ENCODE measurements at regions not wholly inside any gene's neighbourhood (a gene's known extent, or its start where the extent isn't known, plus 50 kb on each side); places are given as distances from the start of the nearest gene placed in this dataset.
A peak's percentile ranks its signal among the peaks of the same experiment; 100 is the strongest.
"Not testable (repeated sequence)": the region's sequence is repeated elsewhere in the genome, so short reads cannot be mapped to it uniquely, and the experiment has no call there.

GRCh38 chr7:112981966-112982365 is 104.7 kb downstream of the GPR85 start:
- no peak for DNase-seq

DNA sequence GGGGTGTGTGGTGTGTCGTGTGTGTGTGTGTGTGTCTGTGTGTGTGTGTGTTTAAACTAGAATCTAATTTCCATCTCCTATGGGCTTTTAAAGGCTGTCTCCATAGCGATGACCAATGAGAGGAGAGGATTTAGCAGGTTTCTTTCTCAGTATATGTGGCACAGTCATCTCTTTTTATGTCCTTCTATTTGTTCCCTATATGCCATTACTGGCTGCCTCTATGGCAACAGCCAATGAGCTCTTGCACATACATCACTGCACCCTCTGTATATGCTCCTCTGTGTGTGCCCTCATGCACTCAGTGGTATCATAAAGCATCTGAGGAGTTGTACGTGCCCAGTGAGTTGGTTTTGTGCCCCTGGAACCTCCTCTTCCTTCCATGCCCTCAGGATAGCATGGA is 107.6 kb downstream of the GPR85 start:
- DNase-seq: not testable (repeated sequence)

- not testable (repeated sequence) for DNase-seq
Measured at GRCh38 chr7:112977244-112977955, 109.2 kb downstream of the GPR85 start.

DNA sequence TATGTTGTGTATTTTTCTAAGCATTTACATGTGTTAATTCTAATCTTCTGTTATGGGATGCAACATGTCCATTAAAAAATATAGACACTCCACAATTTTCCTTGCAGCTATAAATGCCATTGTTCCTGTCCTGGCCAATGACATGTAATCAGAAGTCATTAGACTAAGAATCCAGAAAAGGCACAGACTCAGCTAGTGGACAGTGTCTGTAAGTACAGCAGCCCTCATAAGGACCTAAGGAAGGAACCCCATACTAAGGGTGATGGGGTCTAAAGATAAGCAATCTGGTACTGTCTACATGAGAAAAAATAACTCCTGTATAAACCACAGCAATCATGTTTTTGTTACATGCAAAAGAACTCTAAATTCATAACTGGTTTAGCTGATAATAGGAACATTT is 115.9 kb downstream of the GPR85 start:
- DNase-seq: no peak

GRCh38 chr7:112969946-112970345 is 116.7 kb downstream of the GPR85 start:
- DNase-seq: no peak

- no peak for DNase-seq
Measured at GRCh38 chr7:112965506-112965905, 121.1 kb downstream of the GPR85 start.

- DNase-seq: no peak
Measured at GRCh38 chr7:112963634-112964033, 123.0 kb downstream of the GPR85 start.

DNA sequence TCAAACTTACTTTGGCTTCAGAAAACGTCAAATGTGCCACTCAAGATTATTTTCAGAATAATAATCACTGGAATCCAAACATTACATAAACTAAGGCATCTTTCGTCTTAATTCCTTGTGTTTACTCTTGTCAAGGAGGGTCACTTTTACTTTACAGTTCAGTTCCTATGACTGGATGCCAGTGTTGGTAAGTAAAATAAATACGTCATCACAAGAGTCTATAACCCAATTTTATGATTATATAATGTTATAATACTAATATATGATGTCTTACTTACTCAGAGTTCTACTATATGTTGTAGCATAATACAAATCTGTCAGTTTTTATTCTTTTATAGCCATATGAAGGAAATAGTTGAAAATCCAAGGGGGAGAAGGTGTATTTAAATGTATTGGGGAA is 123.8 kb downstream of the GPR85 start:
- DNase-seq: no peak

DNA sequence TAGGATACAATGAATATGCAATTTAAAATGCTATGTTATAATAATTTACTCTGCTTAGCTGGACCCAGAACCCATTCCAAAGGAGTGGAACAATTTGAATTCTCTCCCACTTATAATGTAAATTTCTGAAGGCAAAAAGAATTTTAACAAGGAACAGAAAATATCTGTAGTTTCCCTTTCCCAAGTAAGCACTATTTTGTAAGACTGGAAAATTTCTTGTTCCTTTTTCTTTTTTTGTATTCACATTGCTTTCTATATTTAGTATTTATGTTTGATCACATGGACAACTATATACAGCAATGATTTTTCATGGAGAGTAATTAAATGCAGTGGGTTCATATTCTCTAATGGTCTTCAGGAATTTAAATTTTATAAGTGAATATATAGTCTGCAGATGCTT is 127.4 kb downstream of the GPR85 start:
- DNase-seq: peak in 2 of 4 experiments; percentile 58 to 65

DNA sequence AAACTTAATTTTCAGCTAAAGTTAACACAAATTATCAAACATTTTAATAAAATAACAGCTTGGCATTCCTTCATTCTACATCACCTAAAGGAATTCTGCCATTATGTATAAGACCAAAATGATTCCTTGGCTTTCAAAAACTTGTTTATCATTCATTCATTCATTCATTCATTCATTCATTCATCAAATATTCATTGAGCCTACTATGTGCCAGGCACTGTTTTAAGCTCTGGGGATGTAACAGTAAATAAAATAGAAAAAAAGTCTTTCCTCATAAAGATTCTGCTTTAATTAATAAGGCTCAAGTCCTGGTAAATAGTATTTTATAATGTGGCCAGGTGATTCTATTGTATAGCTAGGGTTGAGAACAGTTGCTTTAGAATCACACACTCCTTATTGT is 127.9 kb downstream of the GPR85 start:
- DNase-seq: no peak

- DNase-seq: no peak
Measured at GRCh38 chr7:112957901-112958300, 128.7 kb downstream of the GPR85 start.

DNA sequence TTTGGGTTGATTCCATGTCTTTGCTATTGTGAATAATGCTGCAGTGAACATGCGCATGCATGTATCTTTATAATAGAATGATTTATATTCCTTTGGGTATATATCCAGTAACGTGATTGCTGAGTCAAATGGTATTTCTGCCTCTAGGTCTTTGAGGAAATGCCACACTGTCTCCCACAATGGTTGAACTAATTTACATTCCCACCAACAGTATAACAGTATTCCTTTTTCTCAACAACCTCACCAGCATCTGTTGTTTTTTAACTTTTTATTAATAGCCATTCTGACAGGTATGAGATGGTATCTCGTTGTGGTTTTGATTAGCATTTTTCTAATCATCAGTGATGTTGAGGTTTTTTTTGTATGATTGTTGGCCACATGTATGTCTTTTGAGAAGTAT is 133.6 kb downstream of the GPR85 start:
- DNase-seq: not testable (repeated sequence)

DNA sequence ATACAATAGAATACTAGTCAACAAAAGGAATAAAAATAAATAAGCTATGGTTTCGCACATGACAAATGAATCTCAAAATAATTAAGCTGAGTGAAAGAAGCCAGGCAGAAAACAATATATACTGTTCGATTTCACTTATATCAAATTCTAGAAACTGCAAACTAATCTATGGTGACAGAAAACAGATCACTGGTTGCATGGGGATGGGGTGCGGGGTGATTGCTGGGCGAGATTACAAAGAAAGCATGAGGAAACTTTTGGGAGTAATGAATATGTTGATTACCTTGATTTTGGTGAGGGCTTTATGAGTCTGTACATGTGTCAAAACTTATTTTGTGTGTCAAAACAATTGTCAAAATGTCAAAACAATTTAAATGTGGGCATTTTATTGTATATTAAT is 135.6 kb downstream of the GPR85 start:
- no peak for DNase-seq

- not testable (repeated sequence) for DNase-seq
Measured at GRCh38 chr7:112949682-112950081, 136.9 kb downstream of the GPR85 start.

DNA sequence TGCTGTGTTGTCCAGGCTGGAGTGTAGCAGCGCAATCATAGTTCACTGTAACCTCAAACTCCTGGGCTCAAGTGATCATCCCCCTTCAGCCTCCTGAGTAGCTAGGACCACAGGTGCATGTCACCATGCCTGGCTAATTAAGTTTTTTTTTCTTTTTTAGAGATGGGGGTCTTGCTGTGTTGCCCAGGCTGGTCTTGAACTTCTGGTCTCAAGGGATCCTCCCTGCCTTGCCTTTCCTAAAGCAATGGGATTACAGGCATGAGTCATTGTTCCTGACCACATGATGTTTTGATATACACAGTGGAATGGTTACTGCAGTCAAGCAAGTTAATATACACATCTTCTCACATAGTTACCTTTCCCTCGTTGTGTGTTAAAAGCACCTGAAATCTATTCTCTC is 140.3 kb downstream of the GPR85 start:
- no peak for DNase-seq

- no peak for DNase-seq
Measured at GRCh38 chr7:112945046-112945445, 141.6 kb downstream of the GPR85 start.

DNA sequence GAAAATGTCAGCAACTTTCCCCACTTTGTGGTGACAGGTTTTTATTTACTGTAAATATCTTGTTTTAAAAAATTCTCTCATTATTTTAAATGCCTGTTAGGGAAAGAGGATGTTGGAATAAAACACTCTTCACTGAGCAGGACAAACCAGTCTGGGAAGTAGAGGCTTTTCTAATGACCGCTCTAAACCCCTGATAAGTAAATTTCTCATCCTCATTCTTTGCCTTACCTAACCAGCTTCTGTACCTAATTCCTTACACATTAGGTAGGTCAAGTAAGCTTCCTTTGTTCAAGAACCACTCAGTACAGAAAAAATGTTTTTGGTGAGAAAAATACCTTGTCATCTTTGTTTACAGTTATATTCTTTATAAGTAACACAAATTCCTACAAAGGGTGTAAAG is 143.6 kb downstream of the GPR85 start:
- no peak for DNase-seq

DNA sequence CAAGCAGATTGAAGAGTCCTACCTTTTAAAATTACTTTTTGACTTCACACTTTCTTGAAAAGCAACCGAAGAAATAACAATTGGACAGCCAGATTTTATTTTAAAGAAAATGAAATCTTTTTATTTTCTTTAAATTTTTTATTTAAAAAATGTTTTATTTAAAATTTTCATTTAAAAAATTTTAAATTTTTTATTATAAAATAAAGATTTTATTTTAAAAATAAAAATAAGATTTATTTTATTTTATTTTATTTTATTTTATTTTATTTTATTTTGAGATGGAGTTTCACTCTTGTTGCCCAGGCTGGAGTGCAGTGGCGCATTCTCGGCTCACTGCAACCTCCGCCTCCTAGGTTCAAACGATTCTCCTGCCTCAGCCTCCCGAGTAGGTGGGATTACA is 144.5 kb downstream of the GPR85 start:
- not testable (repeated sequence) for DNase-seq

DNA sequence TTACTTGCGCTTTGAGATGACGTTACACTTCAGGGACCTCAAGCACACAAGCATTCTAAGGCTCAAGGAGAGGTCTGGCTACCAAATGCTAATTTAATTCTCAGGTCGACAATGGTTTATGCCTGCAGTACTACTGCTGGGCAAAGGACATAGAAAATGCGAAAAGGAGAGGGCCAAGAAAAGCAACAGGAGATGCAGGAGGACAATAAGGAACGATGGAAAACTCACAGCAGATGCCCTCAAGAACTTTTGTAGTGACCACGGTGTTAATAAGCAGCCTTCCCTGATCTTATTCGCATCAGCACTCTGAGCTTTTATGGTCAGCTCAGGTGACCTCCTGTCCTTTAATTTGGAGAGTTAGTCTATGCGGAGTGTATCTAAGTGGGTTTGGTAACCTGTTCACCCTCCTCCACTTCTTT is 146.3 kb downstream of the GPR85 start:
- DNase-seq: no peak

DNA sequence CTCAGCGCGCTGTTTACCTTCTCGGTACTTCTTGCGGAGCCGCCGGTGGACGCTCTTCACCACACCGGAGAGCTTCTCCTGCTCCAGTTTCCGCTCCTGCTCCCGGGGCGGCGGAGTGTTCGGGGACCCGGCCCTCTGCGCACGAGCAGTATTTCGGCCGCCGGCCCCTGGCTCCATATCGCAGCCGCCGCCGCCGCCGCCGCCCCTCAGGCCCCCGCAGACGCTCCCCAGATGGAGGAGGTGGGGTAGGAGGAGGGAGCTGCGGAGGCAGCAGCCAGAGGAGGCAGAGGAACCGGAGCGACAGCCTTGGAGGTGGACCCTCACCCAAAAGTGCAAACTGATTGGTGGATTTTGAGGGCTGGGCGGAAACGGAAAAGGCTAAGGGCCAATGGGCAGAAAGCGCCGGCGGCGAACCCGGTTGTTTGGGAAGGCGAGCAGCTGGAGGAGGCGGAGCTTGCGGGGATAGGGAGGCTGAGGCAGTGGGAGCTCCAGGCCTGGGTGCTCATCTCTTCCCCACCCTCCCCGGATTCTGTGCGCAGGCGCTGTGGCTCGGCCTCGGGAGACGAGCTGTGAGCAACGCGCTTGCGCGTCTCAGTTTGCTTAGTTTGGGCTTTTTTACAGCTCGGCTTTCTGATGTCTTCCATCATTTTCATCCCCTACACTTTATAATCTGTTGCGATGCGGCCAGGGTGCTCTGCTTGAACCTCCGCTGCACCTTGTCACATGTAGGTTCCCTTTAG is 146.9 kb downstream of the GPR85 start:
- DNase-seq: peak; percentile 98 to 99 (median 99)

- peak in 2 of 4 experiments; percentile 13 to 28 for DNase-seq
Measured at GRCh38 chr7:112938863-112939573, 147.6 kb downstream of the GPR85 start.

DNA sequence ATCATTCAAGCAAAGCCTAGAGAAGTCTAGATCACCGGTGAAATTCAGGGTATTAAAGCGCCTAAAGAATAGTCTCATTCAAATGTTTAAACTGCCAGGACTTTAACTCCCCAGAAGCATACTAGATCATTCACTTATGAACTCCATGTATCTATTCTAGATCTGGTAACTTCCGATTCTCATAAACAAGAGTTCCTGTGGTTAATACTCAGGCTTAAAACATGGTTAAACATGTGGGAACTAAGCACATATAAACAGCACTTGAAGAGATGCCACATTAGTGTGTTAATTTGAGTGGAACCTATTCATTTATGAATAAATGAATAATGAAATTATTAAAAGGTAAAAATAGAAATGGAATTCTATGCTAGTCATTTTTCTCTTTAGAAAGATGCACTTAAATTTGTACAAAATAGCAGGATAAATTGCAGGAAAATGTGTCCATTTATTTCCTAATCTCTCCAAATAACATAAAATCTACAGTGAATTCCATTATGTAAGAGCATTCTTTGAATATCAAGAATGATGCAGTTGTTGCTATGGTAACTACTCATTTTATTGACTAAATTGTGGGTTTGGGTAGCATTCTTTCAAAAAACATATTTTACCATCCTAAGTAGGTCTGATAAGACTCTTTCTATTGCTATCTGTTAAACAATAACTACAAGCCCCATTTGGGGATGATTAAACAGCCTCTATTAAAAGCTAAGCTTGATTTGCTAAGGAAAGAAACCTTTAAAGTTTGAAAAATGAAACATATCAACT is 147.6 kb upstream of the TMEM168 start:
- no peak for DNase-seq

- DNase-seq: no peak
Measured at GRCh38 chr7:112933598-112933997, 143.4 kb upstream of the TMEM168 start.
